CD4-positive, alpha-beta T cell treated with Interleukin-17A for 1 hour (primary cell): ENCODE measurements at regions not wholly inside any gene's neighbourhood (a gene's known extent, or its start where the extent isn't known, plus 50 kb on each side); places are given as distances from the start of the nearest gene placed in this dataset.
"Not testable (repeated sequence)": the region's sequence is repeated elsewhere in the genome, so short reads cannot be mapped to it uniquely, and the experiment has no call there.

Experiments used
- DNase-seq: peaks from one replicate; pipeline ENCODE4 v3.0.0-alpha.2; 2020

DNA sequence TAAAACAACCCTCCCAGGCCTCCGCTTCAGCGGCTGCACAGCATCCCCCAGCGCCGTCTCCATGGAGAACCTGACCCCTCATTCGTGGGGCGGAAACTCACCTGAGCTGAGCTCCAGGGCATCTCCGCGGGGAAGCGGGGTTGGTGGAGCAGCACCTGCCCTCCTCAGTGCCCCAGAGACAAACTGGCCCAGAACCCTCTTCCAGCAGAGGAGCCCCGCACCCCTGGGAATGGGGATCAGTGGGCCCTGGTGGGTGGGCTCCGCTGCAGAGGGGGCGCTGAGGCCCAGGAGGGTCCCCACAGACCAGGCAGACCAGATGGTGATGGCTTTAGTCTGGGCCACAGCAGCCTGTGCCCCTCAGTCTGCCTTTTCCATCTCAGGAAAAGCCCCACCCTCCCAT, 261.2 kb downstream of the ADGRD1 start:
- DNase-seq, result not testable (repeated sequence)

DNA sequence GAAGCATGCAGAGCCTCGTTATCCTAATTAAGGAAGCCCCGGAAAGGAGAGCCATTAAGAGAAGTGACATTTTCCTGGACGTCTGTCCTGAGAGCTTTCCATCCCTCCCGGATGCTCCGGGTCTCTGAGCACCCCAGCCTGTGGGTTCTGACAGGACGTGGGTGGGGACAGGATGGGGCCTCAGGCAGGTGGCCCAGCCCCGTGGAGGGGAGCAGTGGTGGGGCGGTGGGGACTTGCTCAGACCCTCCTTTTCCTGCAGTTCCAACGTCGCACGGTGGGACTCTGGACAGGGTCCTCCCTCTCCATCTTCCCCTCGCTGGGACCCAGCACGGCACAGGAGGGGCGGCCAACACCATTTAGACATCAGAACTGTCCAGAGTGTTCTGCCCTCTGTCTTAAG, 262.9 kb downstream of the ADGRD1 start:
- DNase-seq, result not testable (repeated sequence)

DNA sequence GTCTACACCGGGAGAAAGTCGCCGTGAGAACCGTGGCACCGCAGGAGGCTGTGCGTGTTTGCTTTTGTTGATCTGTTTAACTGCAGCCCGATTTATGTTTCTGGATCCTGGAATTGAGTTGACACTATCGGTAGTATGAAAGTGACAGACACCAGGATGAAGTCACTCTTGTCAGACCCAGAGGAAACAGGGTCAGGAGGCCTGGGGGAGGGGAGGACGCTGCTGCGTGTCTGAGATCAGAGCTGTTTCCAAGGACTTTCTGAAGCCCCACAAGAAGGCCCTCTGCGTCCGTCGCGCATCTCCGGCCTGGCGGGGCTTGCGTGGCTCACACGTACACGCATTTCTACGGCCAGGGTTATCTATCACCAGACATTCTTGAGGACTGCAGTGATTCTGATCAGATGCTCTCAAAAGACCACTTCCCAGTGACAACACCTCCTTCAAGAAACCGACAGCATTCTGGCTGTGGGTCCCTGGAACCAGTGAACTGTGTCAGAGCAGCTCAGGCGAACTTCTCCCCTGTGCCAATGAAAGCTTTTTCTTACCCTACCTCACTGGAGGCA, 263.4 kb downstream of the ADGRD1 start:
- DNase-seq, result no peak

DNA sequence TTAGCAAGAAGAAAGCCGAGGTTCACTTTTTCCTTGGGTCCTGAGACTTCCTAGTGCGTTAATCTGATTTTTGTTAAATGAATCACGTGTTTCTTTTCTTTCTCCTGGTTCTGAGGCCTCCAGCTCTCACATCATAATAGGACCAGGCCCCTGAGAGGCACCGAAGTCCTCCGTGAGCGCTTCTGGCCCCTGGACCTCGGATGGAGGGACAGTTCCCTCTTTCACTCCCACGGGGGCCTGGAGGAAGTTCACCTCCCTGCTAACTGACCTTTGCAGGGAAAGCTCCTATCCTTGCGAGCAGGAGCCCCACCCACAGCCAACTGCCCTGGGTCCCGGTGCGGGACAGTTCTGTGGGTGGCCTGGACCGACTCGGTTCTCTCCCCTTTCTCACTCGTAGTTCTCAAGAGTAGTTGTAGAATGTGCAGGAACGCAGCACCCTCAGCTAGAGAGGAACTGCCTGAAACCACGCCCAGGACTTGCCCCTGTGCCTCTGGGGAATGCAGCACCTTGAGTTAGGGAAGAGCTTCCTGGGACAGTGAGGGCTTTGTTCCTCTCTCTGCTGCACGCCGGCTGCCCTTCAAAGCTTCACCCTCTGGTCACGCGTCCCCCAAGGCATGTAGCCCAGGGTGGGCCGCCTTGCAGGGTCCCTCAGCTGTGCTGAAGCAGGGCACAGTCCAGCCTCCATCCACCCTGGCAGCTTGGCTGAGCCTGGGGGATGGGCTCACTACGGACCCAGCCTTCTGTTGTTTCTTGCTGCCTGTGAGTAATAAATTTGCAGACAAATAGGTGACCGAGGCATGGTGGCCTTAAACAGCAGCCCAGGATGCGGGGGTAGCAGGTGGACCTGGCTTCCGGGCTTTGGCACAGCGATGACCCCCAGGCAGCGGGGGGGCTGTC, 264.6 kb downstream of the ADGRD1 start:
- DNase-seq, result no peak

DNA sequence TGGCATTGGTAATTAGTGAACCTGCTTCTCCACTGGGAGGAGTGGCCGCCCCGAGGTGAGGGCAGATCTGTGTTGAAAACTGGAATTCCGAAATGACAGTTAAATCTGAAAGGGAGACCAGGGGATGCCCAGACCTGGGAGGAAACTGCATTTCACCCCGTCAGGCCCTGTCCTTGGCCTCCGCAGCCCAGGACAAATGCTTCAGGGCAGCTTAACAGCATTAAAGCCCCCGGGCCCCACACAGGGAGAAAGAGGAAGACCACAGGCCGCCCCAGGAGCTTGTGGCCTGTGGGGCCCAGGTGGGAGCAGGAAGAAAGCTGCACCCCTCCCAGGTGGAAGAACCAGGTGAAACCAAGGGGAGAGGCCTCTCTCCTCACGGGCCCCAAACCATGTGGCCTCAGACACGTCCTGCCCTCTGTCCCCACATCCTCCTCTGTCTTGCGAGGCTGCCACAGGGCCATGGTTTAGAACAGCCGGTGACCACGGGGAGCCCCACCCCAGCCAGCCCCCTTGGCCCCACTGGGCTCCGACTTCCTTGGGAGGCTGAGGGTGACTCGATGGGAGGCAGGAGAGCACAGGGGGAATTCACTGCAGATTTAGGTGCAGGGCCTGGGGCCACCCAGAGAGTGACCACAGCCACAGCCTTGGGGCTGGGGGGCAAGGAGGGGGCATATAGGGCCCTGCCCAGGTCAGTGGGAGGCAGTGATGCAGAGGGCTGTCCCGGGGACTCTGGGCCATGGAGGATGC, 265.4 kb downstream of the ADGRD1 start:
- no peak for DNase-seq

DNA sequence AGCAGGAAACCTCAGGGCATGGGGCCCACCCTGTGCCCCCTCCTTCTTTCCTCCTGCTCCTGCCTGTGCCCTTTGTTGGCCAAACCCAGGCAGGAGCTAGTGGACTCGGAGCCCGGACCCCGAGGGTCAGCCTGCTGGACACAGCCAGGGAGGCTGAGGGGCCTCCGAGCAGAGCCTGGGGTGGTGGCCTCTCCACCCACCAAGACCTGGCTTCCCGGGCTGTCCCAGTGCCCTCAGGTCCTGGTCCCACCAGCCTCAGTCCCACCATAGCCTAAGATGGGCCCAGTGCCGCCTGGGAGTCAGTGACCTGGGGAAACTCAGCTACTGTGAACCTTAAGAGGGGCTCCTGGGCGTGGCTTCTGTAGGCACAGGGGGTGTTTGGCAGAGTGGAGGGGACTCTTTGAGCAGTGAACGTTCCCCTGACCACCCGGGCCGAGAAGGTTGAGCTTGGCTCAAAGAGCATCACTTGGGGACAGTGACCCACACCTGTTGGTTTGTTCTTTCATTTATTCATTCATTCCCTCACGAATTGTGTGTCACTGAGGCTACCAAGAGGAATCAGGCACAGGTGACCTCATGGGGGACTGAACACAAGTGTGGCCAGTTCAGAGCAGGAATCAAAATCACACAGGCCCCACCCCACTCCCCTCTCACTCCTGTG, 266.1 kb downstream of the ADGRD1 start:
- DNase-seq, result no peak

DNA sequence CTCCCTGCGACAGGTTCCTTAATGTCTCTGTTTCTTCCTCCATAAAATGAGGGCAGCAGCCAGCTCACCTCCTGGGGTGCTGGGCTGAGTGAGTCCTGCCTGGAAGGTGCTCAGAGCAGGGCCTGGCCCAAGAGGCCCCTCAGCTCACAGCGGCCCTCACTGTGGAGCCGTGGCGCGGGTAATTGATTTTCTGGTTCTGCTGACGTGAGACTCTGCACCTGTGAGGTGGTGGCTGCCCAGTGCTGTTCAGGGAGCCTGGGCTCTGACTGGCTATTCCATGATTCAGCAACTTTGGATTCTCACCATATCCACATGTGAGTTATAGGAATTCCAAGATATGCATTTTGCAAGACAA, 266.6 kb downstream of the ADGRD1 start:
- DNase-seq, result no peak

DNA sequence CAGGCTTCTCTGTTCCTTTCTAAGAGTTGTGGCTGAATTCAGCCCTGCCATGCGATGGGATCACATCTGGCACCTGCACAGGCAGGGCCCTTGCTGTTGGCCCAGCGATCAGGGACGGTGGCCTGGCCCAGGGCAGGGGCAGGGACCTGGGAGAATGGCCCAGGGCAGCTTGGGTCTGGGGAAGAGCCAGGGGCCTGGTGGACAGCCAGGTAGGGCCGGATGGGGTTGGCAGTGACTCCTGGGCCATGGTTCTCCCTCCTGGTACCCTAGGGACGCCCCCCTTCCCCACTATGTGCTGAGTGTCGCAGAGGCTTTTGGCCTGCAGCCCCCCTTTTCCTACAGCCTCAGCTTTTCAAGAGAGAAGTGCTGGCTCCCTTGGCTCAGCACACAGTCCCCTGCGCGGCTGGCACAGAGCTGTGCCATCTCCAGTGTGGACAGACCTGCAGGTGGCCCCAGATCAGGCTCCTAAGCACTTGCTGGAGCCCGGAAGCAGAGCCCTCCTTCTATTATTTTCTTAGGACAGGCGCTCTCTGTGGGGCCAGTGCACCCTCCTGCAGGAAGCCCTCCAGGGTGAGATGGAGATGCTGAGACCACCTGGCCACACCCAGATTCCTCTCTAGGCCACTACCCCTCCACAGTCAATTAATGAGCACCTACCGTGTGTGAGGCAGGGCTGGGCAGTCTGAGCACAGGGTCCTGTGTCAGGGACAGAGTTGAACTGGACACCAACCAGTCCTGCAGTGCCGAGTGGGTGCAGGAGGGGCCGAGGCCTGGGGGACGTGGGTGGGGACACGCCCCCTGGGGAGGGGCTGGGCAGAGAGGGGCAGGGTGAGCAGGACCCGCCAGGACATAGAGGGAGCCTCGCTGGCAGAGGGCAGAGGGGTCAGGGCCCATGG, 267.6 kb downstream of the ADGRD1 start:
- DNase-seq, result no peak

DNA sequence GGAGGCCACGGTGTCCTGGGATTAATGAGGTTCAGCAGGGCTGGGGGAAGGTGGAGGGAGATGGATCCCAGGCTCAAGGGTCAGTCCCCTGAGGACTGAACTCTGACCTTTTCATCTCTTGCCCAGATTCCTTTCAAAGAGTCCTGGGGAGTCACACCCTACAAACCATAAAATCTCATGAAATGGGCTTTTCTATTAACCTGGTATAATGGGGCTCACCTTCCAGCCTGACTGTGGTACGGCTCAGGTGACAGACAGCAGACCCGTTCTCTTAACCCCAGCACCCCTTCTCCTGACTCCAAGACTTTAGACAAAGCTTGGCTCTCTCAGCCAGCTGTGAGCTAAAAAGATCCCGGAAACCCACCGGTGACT, 268.2 kb downstream of the ADGRD1 start:
- DNase-seq, result no peak

DNA sequence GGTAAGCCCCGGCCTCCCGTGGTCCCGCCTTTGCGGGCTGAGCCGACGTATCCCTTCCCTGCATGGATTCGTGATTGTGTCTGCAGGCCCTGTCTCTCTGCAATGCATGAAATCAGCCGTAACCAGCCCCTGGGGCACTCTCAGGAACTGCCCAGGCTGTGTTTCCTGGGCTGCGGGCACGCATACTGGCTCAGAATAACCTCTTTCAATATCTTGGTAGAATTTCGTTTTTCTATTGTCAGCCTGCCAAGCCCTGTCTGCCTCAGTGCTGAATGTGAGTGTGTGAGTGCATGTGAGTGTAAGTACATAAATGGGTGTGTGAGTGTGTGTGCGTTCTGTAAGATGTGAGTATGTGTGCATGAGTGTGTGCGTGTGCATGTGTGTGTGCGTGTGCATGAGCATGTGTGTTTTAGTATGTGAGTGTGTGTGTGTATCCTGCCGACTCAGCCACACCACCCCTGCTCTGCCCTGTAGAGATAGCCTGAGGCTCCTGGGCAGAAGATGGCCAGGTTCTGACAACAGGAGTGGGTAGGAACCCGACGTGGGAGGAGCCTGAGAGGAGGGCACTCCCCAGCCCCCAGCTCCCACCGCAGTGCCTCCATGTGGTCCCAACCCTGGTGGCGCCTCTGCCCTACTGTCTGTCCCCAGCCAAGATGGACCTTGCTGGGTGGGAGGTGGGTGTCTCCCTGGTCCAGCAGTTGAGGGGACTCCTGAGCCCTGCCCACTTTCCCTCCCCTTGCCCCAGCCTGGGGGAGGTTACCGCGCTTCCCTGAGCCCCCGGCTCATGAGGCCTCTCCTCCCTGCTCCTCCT, 268.8 kb downstream of the ADGRD1 start:
- DNase-seq, result no peak

DNA sequence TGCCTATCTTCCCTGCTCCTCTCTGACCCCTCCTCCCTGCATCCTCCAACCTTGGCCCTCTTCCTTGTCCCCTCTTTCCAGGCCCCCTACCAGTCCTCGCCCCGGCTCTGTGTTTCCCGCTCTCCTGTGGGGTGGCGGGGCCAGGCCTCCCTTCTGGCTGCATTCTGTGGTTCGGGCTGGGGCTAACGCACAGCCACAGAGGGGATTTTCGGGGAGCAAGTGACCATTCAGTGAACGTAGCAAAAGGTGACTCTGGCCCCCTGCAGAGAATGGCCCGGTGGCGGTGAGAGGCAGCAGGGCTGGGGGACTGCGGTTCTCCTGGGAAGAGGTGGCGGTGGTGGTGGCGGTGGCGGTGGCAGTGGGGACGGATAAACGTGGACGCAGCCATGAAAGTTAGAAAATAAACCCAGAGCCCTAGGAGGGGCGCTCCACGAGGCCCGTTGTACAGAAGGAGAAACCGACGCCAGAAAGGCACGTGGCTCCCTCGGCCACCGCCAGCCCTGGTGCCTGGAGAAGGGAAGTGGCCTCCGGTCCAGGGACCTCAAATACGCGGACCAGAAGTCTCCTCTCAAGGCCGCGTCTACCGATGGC, 269.6 kb downstream of the ADGRD1 start:
- no peak for DNase-seq

DNA sequence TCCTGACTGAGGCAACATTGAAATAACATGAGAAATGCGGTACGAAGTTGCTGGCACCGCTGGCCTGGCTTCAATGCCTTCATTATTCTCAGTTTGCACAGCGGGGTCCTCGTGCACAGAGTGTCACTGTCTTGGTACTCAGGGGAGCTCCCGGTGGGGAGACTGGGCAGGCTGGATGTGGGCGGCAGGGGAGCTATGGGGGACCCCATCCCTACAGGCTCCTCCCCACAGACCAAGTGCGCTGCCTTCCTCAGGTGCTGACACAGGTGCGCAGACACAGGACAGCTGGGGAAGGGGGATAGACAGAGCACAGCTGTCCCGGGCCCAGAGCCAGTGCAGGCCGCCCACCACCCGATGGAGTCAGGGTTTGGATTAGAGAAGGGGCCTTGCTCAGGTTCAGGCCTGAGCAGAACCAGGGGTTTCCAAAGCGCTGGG, 270.1 kb downstream of the ADGRD1 start:
- no peak for DNase-seq

DNA sequence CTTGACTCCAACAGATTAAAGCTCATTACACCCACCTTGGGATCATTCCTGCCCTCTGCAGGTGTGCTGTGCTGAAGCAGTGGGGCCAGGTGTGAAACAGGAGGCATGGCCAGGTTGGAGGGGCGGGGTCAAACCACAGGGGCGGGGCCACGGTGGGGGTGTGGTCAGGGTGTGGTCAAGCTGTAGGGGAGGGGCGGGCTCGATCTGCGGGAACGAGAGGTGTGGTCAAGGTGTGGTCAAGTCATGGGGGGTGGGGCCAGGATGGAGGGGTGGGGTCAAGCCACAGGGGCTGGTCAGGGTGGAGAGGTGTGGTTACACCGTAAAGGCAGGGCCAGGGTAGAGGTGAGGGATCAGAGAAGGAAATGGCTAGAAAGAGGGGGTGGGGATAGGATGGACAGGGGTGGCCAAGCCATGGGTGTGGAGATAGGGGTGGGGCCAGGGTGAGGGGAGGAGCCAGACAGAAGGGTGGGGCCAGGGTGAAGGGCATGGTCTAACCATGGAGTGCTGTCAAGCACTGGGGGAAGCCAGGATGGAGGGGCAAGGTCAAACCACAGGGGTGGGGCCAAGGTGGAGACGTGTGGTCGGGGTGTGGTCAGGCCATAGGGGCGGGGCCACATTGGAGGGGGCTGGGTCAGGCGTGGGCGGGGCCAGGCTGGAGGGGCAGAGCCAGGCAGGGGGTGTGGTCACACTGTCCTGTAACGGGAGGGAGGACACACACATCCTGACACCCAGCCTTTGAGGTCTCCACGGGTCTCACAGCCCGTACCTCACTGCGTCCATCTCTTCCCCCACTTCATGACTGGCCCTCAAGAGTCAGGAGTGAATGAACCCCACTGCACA, 270.7 kb downstream of the ADGRD1 start:
- DNase-seq, result not testable (repeated sequence)

DNA sequence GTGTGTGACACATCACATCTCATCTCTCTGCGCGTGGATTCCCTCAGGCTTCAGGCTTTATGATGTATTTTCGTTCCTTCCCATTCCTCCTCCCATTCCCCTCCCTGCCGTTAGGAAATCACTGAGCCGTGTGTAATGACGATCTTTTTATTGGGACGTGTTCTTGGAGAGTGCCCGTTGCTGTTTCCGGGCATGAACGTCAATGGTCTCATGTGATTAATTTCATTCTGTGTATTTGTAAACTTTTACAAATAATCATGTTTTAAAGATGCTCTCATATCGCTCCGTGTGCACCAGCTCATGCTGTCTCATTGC, 271.3 kb downstream of the ADGRD1 start:
- DNase-seq, result not testable (repeated sequence)

DNA sequence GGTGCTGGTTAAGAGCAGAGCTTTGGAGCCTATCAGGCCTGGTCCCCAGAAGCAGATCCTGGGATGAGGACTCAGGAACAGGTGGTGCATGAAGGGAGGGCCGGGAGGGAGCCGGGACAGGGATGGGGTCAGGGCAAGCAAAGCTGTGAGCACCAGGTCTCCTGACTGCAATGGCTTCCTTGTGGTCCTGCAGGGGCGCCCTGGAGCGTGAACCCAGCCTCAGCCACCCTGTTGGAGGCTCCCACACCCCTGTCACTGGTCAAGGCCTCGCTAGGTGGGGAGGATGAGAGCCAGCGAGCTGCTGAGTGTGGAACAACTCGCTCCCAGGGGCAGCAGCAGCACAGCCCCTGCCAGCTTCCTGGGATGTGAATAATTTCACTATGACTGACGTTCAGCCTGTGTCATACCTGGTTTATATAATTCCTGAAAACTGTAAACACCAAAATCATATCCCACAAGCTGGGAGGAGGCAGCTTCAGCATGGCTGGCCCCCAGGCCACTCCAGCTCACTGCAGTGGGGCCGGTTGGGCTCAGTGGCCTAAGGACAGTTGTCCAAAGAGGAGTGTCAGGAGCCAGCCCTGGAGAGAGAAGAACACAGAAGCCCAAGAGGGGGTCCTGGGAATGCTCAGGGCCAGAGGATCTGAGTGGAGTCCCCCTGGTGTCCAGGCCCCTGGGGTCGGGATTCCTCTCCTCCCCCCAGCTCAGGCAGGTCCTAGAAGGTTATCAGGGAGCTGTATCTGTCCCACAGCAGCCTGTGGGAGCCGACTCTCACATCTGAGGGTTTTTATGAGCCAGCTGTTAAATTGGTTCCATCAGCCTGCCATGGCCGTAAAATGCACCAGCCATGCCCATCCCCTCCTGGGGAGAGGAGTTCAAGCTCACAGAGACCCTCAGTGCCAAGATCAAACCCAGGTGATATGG, 272.9 kb downstream of the ADGRD1 start:
- no peak for DNase-seq

DNA sequence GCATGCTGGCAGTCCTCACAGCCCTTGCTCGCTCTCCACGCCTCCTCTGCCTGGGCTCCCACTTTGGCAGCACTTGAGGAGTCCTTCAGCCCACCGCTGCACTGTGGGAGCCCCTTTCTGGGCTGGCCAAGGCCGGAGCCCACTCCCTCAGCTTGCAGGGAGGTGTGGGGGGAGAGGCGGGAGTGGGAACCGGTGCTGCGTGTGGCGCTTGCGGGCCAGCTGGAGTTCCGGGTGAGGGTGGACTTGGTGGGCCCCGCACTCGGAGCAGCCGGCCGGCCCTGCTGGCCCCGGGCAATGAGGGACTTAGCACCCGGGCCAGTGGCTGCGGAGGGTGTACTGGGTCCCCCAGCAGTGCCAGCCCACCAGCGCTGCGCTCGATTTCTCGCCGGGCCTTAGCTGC, 273.9 kb downstream of the ADGRD1 start:
- DNase-seq, result not testable (repeated sequence)

DNA sequence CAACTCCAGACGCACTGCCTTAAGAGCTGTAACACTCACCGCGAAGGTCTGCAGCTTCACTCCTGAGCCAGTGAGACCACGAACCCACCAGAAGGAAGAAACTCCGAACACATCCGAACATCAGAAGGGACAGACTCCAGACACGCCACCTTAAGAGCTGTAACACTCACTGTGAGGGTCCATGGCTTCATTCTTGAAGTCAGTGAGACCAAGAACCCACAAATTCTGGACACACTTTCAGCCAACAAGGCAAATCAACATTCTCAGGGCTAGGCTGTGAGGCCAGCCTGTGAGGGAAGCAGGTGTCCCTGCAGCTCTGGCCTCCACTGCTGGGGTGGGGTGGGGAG, 275.3 kb downstream of the ADGRD1 start:
- DNase-seq, result not testable (repeated sequence)

DNA sequence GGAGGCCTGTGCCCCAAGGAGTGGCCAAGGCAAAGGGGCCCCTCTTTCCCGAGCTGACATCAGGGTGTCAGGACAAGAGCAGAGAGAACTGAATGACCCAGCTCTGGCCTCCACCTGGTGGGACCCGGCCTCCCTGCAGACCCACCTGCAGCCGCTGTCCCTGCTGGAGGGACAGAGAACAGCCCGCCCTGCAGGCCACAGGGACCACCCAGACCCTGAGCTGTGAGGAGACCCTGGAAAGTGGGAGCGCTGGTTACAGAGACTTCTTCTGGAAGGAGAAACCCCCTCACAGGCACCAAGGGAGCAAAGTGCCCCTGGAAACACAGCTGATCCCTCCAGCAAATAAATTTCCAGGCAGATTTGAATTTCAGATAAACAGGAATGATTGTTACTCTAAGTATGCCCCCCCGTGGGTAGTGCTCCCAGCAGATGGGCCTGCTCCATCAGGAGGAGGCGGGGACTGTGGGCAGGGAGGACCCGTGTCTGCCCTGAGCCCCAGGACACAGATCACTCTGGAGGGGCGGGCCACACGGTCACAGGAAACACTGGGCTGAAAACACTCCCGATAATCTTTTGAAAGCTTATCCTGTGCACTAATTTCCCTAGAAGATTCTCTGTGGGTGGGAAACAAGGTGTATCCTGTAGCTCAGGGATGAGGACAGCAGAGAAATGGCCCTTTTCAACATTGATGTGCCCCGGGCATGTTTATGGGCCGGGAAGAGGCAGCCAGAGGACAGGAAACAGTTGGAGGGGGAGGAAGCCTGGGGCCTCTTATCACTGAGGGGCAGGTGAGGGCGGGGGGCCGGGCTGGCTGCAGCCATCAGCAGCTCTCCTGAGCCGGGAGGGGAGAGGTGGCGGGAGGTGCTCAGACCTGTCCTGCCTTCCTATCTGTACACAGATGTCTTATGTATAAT, 276.0 kb downstream of the ADGRD1 start:
- no peak for DNase-seq
